ENCODE measurements at regions not wholly inside any gene's neighbourhood (a gene's known extent, or its start where the extent isn't known, plus 50 kb on each side); places are given as distances from the start of the nearest gene placed in this dataset.
"Not testable (repeated sequence)": the region's sequence is repeated elsewhere in the genome, so short reads cannot be mapped to it uniquely, and the experiment has no call there.

DNA sequence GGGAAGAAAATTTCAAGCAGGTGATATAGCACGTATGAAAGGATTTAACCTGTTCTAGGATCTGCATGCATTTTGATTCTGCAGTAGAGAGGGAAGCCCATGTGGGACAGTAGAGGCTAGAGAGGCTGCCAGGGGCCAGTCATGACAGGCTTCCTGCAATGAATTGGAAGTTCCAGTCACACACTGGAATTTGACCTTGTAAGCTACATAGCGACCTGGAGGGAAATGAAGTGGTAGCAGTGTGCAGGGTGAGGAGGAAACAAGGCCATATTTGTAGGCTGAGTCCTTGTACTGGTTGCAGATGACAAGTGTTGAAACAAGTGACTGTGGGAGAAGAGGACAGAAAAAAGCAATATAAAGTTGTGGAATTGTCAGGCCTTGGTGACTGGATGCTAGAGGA lies 58.6 kb upstream of the OLIG3 start:
- intact Hi-C loops (cut with micrococcal nuclease; ENCODE audit: unreplicated experiment) = no loop called here
- Mint-ChIP-seq H3K27me3 (ENCODE audit: insufficient read depth, unreplicated experiment) (no peaks in the 10 kb centered on the region), H3K4me1 (ENCODE audit: low read depth, unreplicated experiment) (peaks cover 13% of the 10 kb centered on the region), H3K27ac (ENCODE audit: unreplicated experiment) (no peak overlapping the region), H3K36me3 (ENCODE audit: insufficient read depth, unreplicated experiment) (no peaks in the 10 kb centered on the region), H3K4me3 (ENCODE audit: unreplicated experiment) (no peak overlapping the region), H3K9me3 (ENCODE audit: unreplicated experiment) (no peaks in the 10 kb centered on the region)
- no peaks in the 10 kb centered on the region for H3K36me3 ChIP-seq (ENCODE audit: control insufficient read depth, insufficient read depth, low read length)
- ChIA-PET CTCF (no interaction called here), POLR2A (no interaction called here)
- no peak for DNase-seq
- no peak overlapping the region for H3K4me3 ChIP-seq (ENCODE audit: low read depth, low read length)
- no TSS peak for BruUV-seq (replicated peaks)
- no peaks in the 10 kb centered on the region for H3K9me3 ChIP-seq
- TF ChIP-seq, protein P1, sequence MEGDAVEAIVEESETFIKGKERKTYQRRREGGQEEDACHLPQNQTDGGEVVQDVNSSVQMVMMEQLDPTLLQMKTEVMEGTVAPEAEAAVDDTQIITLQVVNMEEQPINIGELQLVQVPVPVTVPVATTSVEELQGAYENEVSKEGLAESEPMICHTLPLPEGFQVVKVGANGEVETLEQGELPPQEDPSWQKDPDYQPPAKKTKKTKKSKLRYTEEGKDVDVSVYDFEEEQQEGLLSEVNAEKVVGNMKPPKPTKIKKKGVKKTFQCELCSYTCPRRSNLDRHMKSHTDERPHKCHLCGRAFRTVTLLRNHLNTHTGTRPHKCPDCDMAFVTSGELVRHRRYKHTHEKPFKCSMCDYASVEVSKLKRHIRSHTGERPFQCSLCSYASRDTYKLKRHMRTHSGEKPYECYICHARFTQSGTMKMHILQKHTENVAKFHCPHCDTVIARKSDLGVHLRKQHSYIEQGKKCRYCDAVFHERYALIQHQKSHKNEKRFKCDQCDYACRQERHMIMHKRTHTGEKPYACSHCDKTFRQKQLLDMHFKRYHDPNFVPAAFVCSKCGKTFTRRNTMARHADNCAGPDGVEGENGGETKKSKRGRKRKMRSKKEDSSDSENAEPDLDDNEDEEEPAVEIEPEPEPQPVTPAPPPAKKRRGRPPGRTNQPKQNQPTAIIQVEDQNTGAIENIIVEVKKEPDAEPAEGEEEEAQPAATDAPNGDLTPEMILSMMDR (IDR thresholded peaks at IDR 0.05; ENCODE audit: insufficient read depth in 1 of 2, low read depth in 1 of 2, low read length in 1 of 2, severe bottlenecking in 1 of 2, unreplicated experiment in 1 of 2) = no peak
- no peaks in the 10 kb centered on the region for H3K27me3 ChIP-seq (replicated peaks; ENCODE audit: control insufficient read depth, insufficient read depth, low read length)
- peaks cover 10% of the 10 kb centered on the region for H3K4me1 ChIP-seq

DNA sequence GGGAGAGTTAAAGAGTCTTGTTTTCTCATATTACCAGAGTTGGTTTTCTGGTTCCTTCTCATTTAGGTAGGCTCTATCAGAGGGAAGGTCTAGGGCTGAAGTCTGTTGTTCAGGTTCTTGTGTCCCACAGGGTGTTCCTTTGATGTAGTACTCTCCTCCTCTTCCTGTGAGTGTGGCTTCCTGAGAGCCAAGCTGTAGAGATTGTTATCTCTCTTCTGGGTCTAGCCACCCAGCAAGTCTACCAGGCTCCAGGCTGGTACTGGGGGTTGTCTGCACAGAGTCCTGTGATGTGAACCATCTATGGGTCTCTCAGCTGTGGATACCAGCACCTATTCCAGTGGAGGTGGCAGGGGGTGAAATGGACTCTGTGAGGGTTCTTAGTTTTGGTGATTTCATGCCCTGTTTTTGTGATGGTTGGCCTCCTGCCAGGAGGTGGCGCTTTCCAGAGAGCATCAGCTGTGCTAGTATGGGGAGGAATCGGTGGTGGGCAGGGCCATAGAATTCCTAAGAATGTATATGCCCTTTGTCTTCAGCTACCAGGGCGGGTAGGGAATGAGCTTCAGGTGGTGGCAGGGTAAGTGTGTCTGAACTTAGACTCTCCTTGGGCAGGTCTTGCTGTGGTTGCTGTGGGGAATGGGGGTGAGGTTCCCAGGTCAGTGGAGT lies 65.5 kb upstream of the OLIG3 start:
- H3K27me3 Mint-ChIP-seq (ENCODE audit: insufficient read depth, unreplicated experiment); intact Hi-C loops (cut with micrococcal nuclease; ENCODE audit: unreplicated experiment); H3K9me3 Mint-ChIP-seq (ENCODE audit: unreplicated experiment); H3K4me1 Mint-ChIP-seq (ENCODE audit: low read depth, unreplicated experiment); BruUV-seq (replicated peaks); H3K4me1 ChIP-seq; DNase-seq; POLR2A ChIA-PET; H3K4me3 ChIP-seq (ENCODE audit: low read depth, low read length); H3K27ac Mint-ChIP-seq (ENCODE audit: unreplicated experiment); H3K4me3 Mint-ChIP-seq (ENCODE audit: unreplicated experiment); H3K36me3 Mint-ChIP-seq (ENCODE audit: insufficient read depth, unreplicated experiment); H3K27me3 ChIP-seq (replicated peaks; ENCODE audit: control insufficient read depth, insufficient read depth, low read length); H3K9me3 ChIP-seq; H3K36me3 ChIP-seq (ENCODE audit: control insufficient read depth, insufficient read depth, low read length); CTCF ChIA-PET: not testable (repeated sequence)

DNA sequence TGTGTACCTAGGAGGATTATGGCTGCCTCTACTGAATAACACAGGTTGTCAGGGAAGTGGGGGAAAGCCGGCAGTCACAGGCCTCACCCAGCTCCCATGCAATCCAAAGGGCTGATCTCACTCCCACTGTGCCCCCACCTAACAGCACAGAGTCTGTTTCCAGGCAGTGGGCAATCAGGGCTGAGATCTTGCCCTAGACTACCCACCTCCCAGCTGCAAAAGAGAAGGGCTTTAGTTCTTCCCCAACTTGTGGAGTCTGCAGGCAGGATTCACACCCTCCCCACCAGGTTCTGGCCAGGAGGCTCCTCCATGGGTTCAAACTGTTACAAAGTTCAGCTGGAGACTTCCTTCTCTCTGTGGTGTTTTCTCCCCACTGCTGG lies 66.0 kb upstream of the OLIG3 start:
- CTCF ChIA-PET = no interaction called here

More for the DNA sequence above, 66.0 kb upstream of the OLIG3 start:
- no TSS peak for BruUV-seq (replicated peaks)
- TF ChIP-seq, protein P1 (IDR thresholded peaks at IDR 0.05; ENCODE audit: insufficient read depth in 1 of 2, low read depth in 1 of 2, low read length in 1 of 2, severe bottlenecking in 1 of 2, unreplicated experiment in 1 of 2) = no peak
- no peak overlapping the region for H3K27ac Mint-ChIP-seq (ENCODE audit: unreplicated experiment)
- no peaks in the 10 kb centered on the region for H3K27me3 Mint-ChIP-seq (ENCODE audit: insufficient read depth, unreplicated experiment)
- no peak overlapping the region for H3K4me3 ChIP-seq (ENCODE audit: low read depth, low read length)
- no peak overlapping the region for H3K4me3 Mint-ChIP-seq (ENCODE audit: unreplicated experiment)
- no peaks in the 10 kb centered on the region for H3K4me1 ChIP-seq
- no peaks in the 10 kb centered on the region for H3K27me3 ChIP-seq (replicated peaks; ENCODE audit: control insufficient read depth, insufficient read depth, low read length)
- H3K9me3 ChIP-seq = no peaks in the 10 kb centered on the region; the same call in 1 of the 2 replicates
- H3K9me3 Mint-ChIP-seq (ENCODE audit: unreplicated experiment) = peaks cover 9% of the 10 kb centered on the region
- POLR2A ChIA-PET = no interaction called here
- no peak for DNase-seq
- intact Hi-C loops (cut with micrococcal nuclease; ENCODE audit: unreplicated experiment) = no loop called here
- no peaks in the 10 kb centered on the region for H3K36me3 ChIP-seq (ENCODE audit: control insufficient read depth, insufficient read depth, low read length)
- H3K36me3 Mint-ChIP-seq (ENCODE audit: insufficient read depth, unreplicated experiment) = no peaks in the 10 kb centered on the region
- H3K4me1 Mint-ChIP-seq (ENCODE audit: low read depth, unreplicated experiment) = no peaks in the 10 kb centered on the region

Data from Caco-2 (cell line).